ENCODE measurements at regions not wholly inside any gene's neighbourhood (a gene's known extent, or its start where the extent isn't known, plus 50 kb on each side); places are given as distances from the start of the nearest gene placed in this dataset.

- TF ChIP-seq, protein P1, sequence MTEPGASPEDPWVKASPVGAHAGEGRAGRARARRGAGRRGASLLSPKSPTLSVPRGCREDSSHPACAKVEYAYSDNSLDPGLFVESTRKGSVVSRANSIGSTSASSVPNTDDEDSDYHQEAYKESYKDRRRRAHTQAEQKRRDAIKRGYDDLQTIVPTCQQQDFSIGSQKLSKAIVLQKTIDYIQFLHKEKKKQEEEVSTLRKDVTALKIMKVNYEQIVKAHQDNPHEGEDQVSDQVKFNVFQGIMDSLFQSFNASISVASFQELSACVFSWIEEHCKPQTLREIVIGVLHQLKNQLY (CRISPR knock-in tag; conservative IDR thresholded peaks at IDR 0.05) = no peak
- TF ChIP-seq ZNF280B (CRISPR knock-in tag; IDR thresholded peaks at IDR 0.05) = no peak
- TF ChIP-seq ZNF57 (CRISPR knock-in tag; IDR thresholded peaks at IDR 0.05) = no peak
- no peak for TF ChIP-seq HNRNPH1 (optimal IDR thresholded peaks at IDR 0.05; ENCODE audit: low read depth, low read length)
- no peak for TF ChIP-seq HDGF (IDR thresholded peaks at IDR 0.05)
- no peak for TF ChIP-seq XRCC3 (IDR thresholded peaks at IDR 0.05)
- TF ChIP-seq KAT2B (IDR thresholded peaks at IDR 0.05; ENCODE audit: low read depth, low read length) = no peak
- TF ChIP-seq STAT6 (CRISPR knock-in tag; IDR thresholded peaks at IDR 0.05) = no peak
- TF ChIP-seq HCFC1 (IDR thresholded peaks at IDR 0.05; ENCODE audit: low read depth, low read length) = no peak
- TF ChIP-seq PPARD (CRISPR knock-in tag; IDR thresholded peaks at IDR 0.05) = no peak
Observed at GRCh38 chr6:120608826-120609225, 725.5 kb downstream of the TBC1D32 start (continued).
